ENCODE measurements at regions not wholly inside any gene's neighbourhood (a gene's known extent, or its start where the extent isn't known, plus 50 kb on each side); places are given as distances from the start of the nearest gene placed in this dataset.

GRCh38 chr2:124999906-125000305, 974.8 kb downstream of the CNTNAP5 start:
- TF ChIP-seq POLR2A (IDR thresholded peaks at IDR 0.05; ENCODE audit: low read depth, low read length), result no peak
- TF ChIP-seq POLR2AphosphoS5 (IDR thresholded peaks at IDR 0.05; ENCODE audit: low read depth, low read length), result no peak
- no peak for TF ChIP-seq SPI1 (IDR thresholded peaks at IDR 0.05; ENCODE audit: low read depth, low read length)
- no peak for TF ChIP-seq TAF1 (IDR thresholded peaks at IDR 0.05; ENCODE audit: low read depth, low read length)
